GM12864 (cell line): ENCODE measurements at regions not wholly inside any gene's neighbourhood (a gene's known extent, or its start where the extent isn't known, plus 50 kb on each side); places are given as distances from the start of the nearest gene placed in this dataset.

Source experiments
- DNase-seq: peaks from one replicate; pipeline ENCODE4 v3.0.0-alpha.2; 2011; ENCODE audit warnings: low read depth
- H3K4me3 ChIP-seq: 2 replicates; pipeline ENCODE4 v1.5.1; 2011; ENCODE audit warnings: mild to moderate bottlenecking, low read depth, low read length, control low read depth
- TF ChIP-seq, protein P1 (sequence below): IDR thresholded peaks from 2 replicates; pipeline ENCODE4 v1.5.1; 2011; ENCODE audit warnings: low read depth, mild to moderate bottlenecking, moderate library complexity, low read length, control low read depth, inconsistent platforms; ENCODE audit errors: missing control alignments

DNA sequence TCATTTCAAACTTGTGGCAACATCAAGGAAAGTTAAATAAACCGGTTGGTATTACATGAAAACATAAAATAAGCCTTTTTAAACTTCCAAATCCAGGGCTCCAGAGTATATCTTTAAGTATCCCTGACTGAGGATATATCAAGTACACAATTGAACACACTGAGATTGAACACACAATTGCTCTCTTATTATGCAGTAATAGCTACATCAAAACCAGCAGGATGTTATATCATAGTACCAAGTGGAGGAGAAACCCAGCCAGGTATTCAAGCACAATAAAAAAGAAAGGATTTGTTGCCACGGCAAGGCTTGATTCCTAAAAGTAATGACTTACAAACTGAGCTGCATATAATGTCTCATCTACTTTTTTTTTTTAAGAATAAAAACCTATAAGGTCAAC, 605.8 kb downstream of the SPOCK3 start:
- no peak overlapping the region for H3K4me3 ChIP-seq
- DNase-seq = no peak
- TF ChIP-seq, protein P1, sequence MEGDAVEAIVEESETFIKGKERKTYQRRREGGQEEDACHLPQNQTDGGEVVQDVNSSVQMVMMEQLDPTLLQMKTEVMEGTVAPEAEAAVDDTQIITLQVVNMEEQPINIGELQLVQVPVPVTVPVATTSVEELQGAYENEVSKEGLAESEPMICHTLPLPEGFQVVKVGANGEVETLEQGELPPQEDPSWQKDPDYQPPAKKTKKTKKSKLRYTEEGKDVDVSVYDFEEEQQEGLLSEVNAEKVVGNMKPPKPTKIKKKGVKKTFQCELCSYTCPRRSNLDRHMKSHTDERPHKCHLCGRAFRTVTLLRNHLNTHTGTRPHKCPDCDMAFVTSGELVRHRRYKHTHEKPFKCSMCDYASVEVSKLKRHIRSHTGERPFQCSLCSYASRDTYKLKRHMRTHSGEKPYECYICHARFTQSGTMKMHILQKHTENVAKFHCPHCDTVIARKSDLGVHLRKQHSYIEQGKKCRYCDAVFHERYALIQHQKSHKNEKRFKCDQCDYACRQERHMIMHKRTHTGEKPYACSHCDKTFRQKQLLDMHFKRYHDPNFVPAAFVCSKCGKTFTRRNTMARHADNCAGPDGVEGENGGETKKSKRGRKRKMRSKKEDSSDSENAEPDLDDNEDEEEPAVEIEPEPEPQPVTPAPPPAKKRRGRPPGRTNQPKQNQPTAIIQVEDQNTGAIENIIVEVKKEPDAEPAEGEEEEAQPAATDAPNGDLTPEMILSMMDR = no peak

DNA sequence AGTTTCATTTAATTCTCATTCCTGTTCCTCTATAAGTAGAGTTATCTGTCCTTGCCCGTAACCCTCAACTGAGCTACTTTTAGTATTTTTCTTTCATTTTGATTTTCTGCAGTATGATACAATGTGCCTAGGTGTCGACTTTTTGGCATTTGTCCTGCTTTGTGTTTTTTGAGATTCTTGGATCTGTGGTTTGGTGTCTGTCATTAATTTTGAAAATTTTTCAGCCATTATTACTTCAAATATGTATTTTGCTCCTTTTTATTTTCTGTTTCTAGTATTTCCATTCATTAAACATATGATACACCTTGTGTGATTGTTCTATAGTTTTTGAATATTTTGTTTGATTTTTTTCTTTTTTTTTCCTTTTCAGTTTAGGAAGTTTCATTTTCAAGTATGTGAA, 598.9 kb downstream of the SPOCK3 start:
- TF ChIP-seq, protein P1 = no peak
- no peak overlapping the region for H3K4me3 ChIP-seq
- no peak for DNase-seq

DNA sequence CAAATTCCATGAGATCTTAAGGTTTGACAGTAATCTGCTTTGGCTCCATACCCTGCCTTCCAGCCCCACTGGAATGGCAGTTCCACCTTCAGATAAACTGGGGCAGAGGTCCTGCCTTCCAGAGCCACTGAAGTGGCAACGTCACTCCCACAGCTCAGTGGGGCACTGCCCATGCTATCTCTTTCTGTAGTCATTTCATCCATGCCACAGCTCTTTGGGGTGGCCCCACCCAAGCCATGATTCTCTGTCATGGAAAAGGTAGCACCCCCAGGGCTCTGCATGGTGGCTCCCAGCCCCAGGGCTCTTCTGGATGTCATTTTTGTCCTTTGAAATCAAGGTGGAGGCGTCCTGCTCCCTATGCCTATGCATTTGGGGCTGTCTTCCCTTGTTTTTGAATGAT, 596.5 kb downstream of the SPOCK3 start:
- TF ChIP-seq, protein P1 = no peak
- DNase-seq = no peak
- no peak overlapping the region for H3K4me3 ChIP-seq

DNA sequence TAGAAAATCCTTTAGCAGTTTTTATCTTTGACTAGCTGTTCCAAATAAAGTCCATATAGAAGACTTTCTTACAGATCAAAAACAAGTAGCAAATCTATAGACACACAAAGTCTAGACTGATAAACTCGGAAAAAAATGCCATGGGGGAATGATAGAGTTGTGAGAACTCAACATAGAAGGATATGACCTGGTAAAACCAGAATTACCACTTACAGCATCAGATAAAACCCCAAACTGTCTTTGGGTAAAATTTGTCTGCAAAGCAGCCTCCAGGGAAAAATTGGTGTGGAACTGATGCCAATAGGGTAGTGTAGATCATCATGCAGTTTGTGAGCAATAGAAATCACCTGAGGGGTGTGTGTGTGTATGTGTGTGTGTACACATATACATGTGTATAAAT, 579.1 kb downstream of the SPOCK3 start:
- TF ChIP-seq, protein P1 = no peak
- H3K4me3 ChIP-seq = no peak overlapping the region
- no peak for DNase-seq

DNA sequence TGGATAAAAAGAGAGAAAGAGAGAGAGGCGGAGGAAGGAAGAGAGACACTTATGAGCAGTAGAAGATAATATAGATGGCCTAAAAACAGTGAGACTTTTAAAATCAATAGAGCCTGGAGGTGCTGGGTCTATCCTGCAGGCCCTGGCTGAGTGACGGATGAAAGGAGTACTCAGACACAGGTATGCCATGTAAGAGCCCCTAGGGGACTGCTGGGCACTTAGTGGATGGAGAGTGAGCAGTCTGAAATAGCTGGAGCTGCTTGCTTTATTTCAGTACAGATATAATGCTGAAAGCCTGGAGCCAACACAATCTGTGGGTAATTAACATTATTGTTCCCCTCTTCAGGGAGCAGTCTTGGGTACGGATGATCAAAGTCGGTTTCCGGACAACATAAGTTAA, 578.6 kb downstream of the SPOCK3 start:
- H3K4me3 ChIP-seq = no peak overlapping the region
- TF ChIP-seq, protein P1 = no peak
- no peak for DNase-seq

DNA sequence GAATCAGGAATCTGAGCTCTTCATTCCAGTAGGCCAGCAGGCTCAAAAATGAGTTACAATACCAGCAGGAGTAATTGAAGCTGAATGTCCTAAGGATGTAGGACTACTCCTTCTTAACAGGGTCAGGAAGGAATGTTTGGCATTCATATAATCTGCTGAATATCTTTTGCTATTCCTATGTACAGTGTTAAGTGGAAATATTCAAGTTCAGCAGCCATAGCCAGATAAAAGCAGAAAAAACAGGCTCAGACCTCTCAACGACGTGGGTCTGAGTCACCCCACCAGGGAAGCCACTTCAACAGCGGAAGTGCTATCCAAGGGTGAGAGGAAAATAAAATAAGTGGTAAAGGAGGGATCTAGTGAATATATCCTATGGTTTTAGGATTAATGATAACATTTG, 577.0 kb downstream of the SPOCK3 start:
- H3K4me3 ChIP-seq = no peak overlapping the region
- TF ChIP-seq, protein P1 = no peak
- DNase-seq = no peak

DNA sequence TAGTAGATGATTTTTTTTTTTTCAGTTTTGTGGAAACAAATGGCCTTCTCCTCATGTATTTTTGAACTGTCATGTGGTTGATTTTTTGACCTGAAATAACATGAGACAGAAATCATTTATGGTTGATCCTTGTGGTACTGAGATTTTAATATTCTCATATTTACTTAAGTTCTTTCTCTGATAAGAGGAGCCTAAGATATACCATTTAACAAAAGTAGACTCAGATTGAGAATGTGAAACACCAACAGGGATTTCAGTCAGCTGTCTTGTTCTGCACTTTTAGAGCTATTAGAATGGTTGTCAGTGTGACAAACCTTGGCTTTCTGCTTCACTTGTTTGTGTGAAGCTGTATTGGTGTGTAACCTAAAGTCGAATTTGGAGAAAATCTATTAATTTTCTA, 575.7 kb downstream of the SPOCK3 start:
- H3K4me3 ChIP-seq = no peak overlapping the region
- DNase-seq = no peak
- TF ChIP-seq, protein P1 = no peak
